ENCODE measurements at regions not wholly inside any gene's neighbourhood (a gene's known extent, or its start where the extent isn't known, plus 50 kb on each side); places are given as distances from the start of the nearest gene placed in this dataset.
"Not testable (repeated sequence)": the region's sequence is repeated elsewhere in the genome, so short reads cannot be mapped to it uniquely, and the experiment has no call there.

GRCh38 chr2:196520605-196521004 is 118.9 kb upstream of the CCDC150 start:
- TF ChIP-seq CTCF (IDR thresholded peaks at IDR 0.05) = no peak
- no peak for DNase-seq (ENCODE audit: low spot score)
- no peak overlapping the region for H3K27ac ChIP-seq

GRCh38 chr2:196526981-196527725 is 112.4 kb upstream of the CCDC150 start:
- H3K4me3 ChIP-seq; H3K27ac ChIP-seq; DNase-seq (ENCODE audit: low spot score): not testable (repeated sequence)

More at GRCh38 chr2:196520605-196521004, 118.9 kb upstream of the CCDC150 start:
- H3K4me3 ChIP-seq = no peak overlapping the region

GRCh38 chr2:196528486-196529223 is 110.9 kb upstream of the CCDC150 start:
- DNase-seq (ENCODE audit: low spot score) = no peak
- no peak for TF ChIP-seq CTCF (IDR thresholded peaks at IDR 0.05)
- H3K27ac ChIP-seq = no peak overlapping the region
- H3K4me3 ChIP-seq = no peak overlapping the region

GRCh38 chr2:196530910-196531309 is 108.6 kb upstream of the CCDC150 start:
- Histone ChIP-seq H3K27ac (no peak overlapping the region), H3K4me3 (no peak overlapping the region)
- no peak for TF ChIP-seq CTCF (IDR thresholded peaks at IDR 0.05)
- DNase-seq (ENCODE audit: low spot score) = no peak

- no peak overlapping the region for H3K27ac ChIP-seq
- no peak overlapping the region for H3K4me3 ChIP-seq
- DNase-seq (ENCODE audit: low spot score) = no peak
- no peak for TF ChIP-seq CTCF (IDR thresholded peaks at IDR 0.05)
Measured at GRCh38 chr2:196533772-196534397, 105.6 kb upstream of the CCDC150 start.

- TF ChIP-seq CTCF (IDR thresholded peaks at IDR 0.05) = no peak
- Histone ChIP-seq H3K27ac (no peak overlapping the region), H3K4me3 (no peak overlapping the region)
- DNase-seq (ENCODE audit: low spot score) = no peak
Measured at GRCh38 chr2:196534495-196534894, 105.0 kb upstream of the CCDC150 start.

GRCh38 chr2:196535061-196535460 is 104.5 kb upstream of the CCDC150 start:
- no peak for DNase-seq (ENCODE audit: low spot score)
- no peak overlapping the region for H3K27ac ChIP-seq
- no peak for TF ChIP-seq CTCF (IDR thresholded peaks at IDR 0.05)
- H3K4me3 ChIP-seq = no peak overlapping the region

Measured in coronary artery (tissue), 2 donors.